Uterus (tissue), 2 donors: ENCODE measurements at regions not wholly inside any gene's neighbourhood (a gene's known extent, or its start where the extent isn't known, plus 50 kb on each side); places are given as distances from the start of the nearest gene placed in this dataset.

Source experiments
- POLR2A ChIP-seq, 2 donors: fragments of 450-650 bp; IDR thresholded peaks; one replicate each; pipeline ENCODE4 v1.6.1; 2016; ENCODE audit warnings: antibody characterized with exemption in 2 of 2, mild to moderate bottlenecking in 1 of 2, moderate library complexity in 1 of 2
- TF ChIP-seq, protein P1 (sequence below), 4 experiments: fragments of 200-600 bp in 2 of 4; fragments of 450-650 bp in 2 of 4; sonication (generic) in 2 of 4; IDR thresholded peaks; one replicate each; pipeline ENCODE4 v1.5.1; 2016 to 2019; ENCODE audit warnings: antibody characterized with exemption in 4 of 4, mild to moderate bottlenecking in 2 of 4, moderate library complexity in 1 of 4

DNA sequence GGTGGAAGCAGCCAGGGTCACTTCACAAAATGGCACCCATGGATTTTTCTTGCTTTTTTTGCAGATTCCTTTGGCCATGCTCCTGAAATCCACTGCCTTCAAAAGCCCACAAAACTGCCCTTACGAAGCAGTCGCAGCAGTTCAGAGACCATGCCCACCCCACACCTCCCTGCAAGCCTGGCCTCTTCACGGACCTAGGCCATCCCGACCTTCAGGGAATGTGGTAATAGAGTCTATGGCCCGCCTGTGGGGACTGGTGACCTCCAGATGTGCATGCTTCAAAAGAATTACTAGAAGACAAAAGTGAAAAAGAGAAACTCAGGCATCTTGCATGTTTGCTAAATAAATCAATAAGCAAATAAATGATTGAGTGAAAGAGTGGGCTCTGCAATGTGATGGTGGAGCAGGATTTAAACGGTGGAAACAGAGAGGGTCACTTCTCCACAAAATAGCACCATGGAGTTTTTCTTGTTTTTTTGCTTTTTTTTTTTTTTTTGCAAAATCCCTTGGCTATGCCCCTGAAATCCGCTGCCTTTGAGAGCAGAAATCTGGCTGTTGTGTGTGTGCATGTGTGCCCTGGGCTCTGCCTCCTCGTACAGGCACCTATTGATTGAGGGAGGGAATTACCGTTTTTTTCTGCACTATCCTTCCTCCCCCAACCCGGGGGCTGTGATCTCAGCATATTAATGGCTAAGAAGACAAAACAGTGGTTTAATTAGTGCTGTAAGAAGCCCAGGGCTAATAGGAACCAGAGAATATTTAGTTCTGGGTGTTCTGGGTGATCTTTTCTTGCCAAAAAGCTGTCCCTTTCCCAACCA is 107.4 kb downstream of the PXDC1 start:
- TF ChIP-seq, protein P1, sequence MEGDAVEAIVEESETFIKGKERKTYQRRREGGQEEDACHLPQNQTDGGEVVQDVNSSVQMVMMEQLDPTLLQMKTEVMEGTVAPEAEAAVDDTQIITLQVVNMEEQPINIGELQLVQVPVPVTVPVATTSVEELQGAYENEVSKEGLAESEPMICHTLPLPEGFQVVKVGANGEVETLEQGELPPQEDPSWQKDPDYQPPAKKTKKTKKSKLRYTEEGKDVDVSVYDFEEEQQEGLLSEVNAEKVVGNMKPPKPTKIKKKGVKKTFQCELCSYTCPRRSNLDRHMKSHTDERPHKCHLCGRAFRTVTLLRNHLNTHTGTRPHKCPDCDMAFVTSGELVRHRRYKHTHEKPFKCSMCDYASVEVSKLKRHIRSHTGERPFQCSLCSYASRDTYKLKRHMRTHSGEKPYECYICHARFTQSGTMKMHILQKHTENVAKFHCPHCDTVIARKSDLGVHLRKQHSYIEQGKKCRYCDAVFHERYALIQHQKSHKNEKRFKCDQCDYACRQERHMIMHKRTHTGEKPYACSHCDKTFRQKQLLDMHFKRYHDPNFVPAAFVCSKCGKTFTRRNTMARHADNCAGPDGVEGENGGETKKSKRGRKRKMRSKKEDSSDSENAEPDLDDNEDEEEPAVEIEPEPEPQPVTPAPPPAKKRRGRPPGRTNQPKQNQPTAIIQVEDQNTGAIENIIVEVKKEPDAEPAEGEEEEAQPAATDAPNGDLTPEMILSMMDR (IDR thresholded peaks at IDR 0.05), result no peak
- TF ChIP-seq POLR2A (IDR thresholded peaks at IDR 0.05), result no peak
